ENCODE measurements at regions not wholly inside any gene's neighbourhood (a gene's known extent, or its start where the extent isn't known, plus 50 kb on each side); places are given as distances from the start of the nearest gene placed in this dataset.

DNA sequence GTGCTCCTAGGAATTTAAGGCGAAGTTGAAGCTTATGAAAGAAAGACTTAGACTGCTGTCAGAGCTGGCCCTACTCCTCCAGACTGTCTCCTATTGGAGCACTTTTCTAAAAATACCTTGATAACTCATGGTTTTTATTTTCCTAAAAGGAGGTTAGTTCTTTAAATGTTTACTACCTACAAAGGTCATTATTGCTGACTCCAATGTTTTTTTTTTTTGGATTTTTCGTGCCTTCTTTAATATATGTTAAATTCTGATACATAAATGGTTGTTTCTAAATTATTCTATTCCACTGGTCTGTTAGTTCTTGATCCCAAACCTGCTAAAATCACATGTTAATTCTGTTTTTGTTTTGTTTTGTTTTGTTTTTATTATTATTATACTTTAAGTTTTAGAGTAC lies 227.6 kb upstream of the FTMT start:
- TF ChIP-seq CEBPB (IDR thresholded peaks at IDR 0.05; ENCODE audit: low read depth, low read length), result no peak
- TF ChIP-seq, protein P1, sequence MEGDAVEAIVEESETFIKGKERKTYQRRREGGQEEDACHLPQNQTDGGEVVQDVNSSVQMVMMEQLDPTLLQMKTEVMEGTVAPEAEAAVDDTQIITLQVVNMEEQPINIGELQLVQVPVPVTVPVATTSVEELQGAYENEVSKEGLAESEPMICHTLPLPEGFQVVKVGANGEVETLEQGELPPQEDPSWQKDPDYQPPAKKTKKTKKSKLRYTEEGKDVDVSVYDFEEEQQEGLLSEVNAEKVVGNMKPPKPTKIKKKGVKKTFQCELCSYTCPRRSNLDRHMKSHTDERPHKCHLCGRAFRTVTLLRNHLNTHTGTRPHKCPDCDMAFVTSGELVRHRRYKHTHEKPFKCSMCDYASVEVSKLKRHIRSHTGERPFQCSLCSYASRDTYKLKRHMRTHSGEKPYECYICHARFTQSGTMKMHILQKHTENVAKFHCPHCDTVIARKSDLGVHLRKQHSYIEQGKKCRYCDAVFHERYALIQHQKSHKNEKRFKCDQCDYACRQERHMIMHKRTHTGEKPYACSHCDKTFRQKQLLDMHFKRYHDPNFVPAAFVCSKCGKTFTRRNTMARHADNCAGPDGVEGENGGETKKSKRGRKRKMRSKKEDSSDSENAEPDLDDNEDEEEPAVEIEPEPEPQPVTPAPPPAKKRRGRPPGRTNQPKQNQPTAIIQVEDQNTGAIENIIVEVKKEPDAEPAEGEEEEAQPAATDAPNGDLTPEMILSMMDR (conservative IDR thresholded peaks at IDR 0.05; ENCODE audit: low read depth, low read length), result no peak
- TF ChIP-seq, protein P2, sequence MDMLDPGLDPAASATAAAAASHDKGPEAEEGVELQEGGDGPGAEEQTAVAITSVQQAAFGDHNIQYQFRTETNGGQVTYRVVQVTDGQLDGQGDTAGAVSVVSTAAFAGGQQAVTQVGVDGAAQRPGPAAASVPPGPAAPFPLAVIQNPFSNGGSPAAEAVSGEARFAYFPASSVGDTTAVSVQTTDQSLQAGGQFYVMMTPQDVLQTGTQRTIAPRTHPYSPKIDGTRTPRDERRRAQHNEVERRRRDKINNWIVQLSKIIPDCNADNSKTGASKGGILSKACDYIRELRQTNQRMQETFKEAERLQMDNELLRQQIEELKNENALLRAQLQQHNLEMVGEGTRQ (IDR thresholded peaks at IDR 0.05; ENCODE audit: low read depth, low read length), result no peak

All from IMR-90 (cell line).